ENCODE measurements at regions not wholly inside any gene's neighbourhood (a gene's known extent, or its start where the extent isn't known, plus 50 kb on each side); places are given as distances from the start of the nearest gene placed in this dataset.

DNA sequence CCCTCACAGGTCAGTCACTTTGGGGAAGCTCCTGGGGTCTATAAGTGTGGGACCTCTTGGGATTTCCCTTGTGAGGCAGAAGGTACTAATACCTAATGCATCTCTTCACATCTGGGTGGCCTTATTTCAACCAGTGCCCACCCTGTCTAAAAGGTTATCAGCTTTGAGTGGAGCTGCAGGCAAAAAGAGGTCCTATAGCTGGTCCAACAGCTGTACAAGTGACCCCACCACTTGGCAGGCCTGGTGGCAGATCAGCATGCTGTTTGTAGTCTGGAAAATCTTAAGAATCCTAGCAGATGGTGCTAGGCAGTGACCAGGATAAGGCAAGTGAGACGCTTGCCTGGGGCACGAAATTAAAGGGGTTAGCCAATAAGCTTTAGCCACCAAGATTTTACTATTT, 51.6 kb upstream of the GTSF1L start:
- TF ChIP-seq GATA2 (IDR thresholded peaks at IDR 0.05; ENCODE audit: low read depth, low read length) (no peak), GATA3 (IDR thresholded peaks at IDR 0.05; ENCODE audit: low read depth, low read length) (no peak)
